K562 (cell line): ENCODE measurements at regions not wholly inside any gene's neighbourhood (a gene's known extent, or its start where the extent isn't known, plus 50 kb on each side); places are given as distances from the start of the nearest gene placed in this dataset.

Experiments
- ATAC-seq: fragments of 200-7000 bp; cut with Tn5 transposase; 3 replicates; pipeline ENCODE4 v1.9.1; 2020; ENCODE audit warnings: moderate library complexity
- BruUV-seq: library from RNA; stranded (reverse); fragments of 400-500 nt; replicated peaks from 2 replicates; lab custom pipeline; 2021; lab: Mats Ljungman, UMichigan
- CTCF ChIA-PET: fragments of 300-600 bp; formaldehyde crosslinking; extraction: SDS; loops from one replicate; lab custom pipeline; 2021; ENCODE audit warnings: low intra/inter-chr PET ratio; lab: Yijun Ruan, JAX
- POLR2A ChIA-PET: fragments of 300-600, 350-650 bp; sonication (Branson Sonifier 250); formaldehyde crosslinking; extraction: SDS; loops from one replicate; lab custom pipeline; 2021; ENCODE audit warnings: antibody characterized with exemption, inconsistent platforms; lab: Yijun Ruan, JAX
- DNase-seq, 4 experiments: peaks; one replicate each; pipeline versions ENCODE4 v3.0.0 to v3.0.0-alpha.2; 2011 to 2018; ENCODE audit warnings: low spot score in 3 of 4, mixed read lengths in 3 of 4; ENCODE audit errors: extremely low read depth in 1 of 4
- FAIRE-seq: peaks from 2 replicates; lab custom pipeline; 2011; peaks lifted over from hg19 to GRCh38; lab: Jason Lieb, UNC
- H2AFZ ChIP-seq: 2 replicates; pipeline ENCODE4 v1.6.0; 2011; ENCODE audit warnings: low read depth, low read length, control low read depth, inconsistent platforms
- H3K27ac ChIP-seq: fragments of 200-600 bp; 3 replicates; pipeline ENCODE4 v1.8.0; 2011; ENCODE audit warnings: low read depth, mild to moderate bottlenecking, control low read depth, inconsistent platforms, low read length, moderate library complexity, mixed read lengths; ENCODE audit errors: extremely low read depth
- H3K27me3 ChIP-seq, 2 experiments: fragments of 300-600 bp in 1 of 2; 2 replicates in 1 of 2; 3 replicates in 1 of 2; pipeline versions ENCODE4 v1.6.0 to v1.8.0; 2011; ENCODE audit warnings: inconsistent platforms in 2 of 2, low read length in 2 of 2, mild to moderate bottlenecking in 1 of 2, mixed read lengths in 1 of 2, moderate library complexity in 1 of 2; ENCODE audit not compliant: control insufficient read depth in 2 of 2, insufficient read depth in 2 of 2
- H3K36me3 ChIP-seq: fragments of 300-600 bp; 3 replicates; pipeline ENCODE4 v1.8.0; 2011; ENCODE audit warnings: mild to moderate bottlenecking, low read length, inconsistent platforms; ENCODE audit not compliant: control insufficient read depth, insufficient read depth
- H3K4me1 ChIP-seq, 2 experiments: fragments of 200-600 bp in 1 of 2; replicated peaks in 1 of 2; 2 replicates in 1 of 2; 3 replicates in 1 of 2; pipeline versions ENCODE4 v1.5.1 to v1.8.0; 2011; ENCODE audit warnings: inconsistent platforms in 2 of 2, low read length in 2 of 2, mild to moderate bottlenecking in 1 of 2, mixed read lengths in 1 of 2, moderate library complexity in 1 of 2; ENCODE audit not compliant: control insufficient read depth in 2 of 2, insufficient read depth in 2 of 2
- H3K4me2 ChIP-seq: 2 replicates; pipeline ENCODE4 v1.6.1; 2011; ENCODE audit warnings: low read length, control low read depth, inconsistent platforms, mixed read lengths; ENCODE audit not compliant: insufficient read depth
- H3K4me3 ChIP-seq: fragments of 200-600 bp; sonication (generic), shearing (Covaris generic); 2 replicates; pipeline ENCODE4 v1.5.1; 2016; ENCODE audit warnings: control low read depth, inconsistent platforms
- H3K79me2 ChIP-seq: fragments of 200-600 bp; 3 replicates; pipeline ENCODE4 v1.8.0; 2011; ENCODE audit warnings: low read length, inconsistent platforms; ENCODE audit not compliant: control insufficient read depth, insufficient read depth
- H3K9ac ChIP-seq, 2 experiments: 2 replicates each; pipeline versions ENCODE4 v1.6.0 to v1.6.1; 2011; ENCODE audit warnings: low read depth in 2 of 2, low read length in 2 of 2, control low read depth in 1 of 2, inconsistent platforms in 1 of 2, mild to moderate bottlenecking in 1 of 2, mixed read lengths in 1 of 2; ENCODE audit not compliant: insufficient read depth in 1 of 2
- H3K9me1 ChIP-seq: one replicate; pipeline ENCODE4 v1.6.0; 2011; ENCODE audit warnings: inconsistent platforms, mild to moderate bottlenecking, low read length, moderate library complexity; ENCODE audit not compliant: control insufficient read depth, insufficient read depth
- H3K9me3 ChIP-seq: replicated peaks from 2 replicates; pipeline ENCODE4 v1.5.1; 2011; ENCODE audit warnings: low read depth, low read length, inconsistent platforms; ENCODE audit not compliant: control insufficient read depth, insufficient read depth
- H4K20me1 ChIP-seq: replicated peaks from 2 replicates; pipeline ENCODE4 v1.6.1; 2011; ENCODE audit warnings: low read length, inconsistent platforms, mixed read lengths; ENCODE audit not compliant: control insufficient read depth, insufficient read depth
- TFE3 ChIP-seq: fragments of 450-650 bp; formaldehyde crosslinking; IDR thresholded peaks from 2 replicates; pipeline ENCODE4 v1.4.0; 2020; ENCODE audit warnings: mild to moderate bottlenecking, mixed read lengths
- WGBS: fragments of 100-300 bp; shearing (Covaris generic); methylation state at CpG from one replicate; pipeline ENCODE4 v1.1.6; 2016; ENCODE audit warnings: low coverage, mixed read lengths; ENCODE audit not compliant: insufficient coverage; ENCODE audit errors: missing lambda C conversion rate; 5-methylcytosine and 5-hydroxymethylcytosine counted together
- in situ Hi-C: fragments of 300-500 bp; cut with MboI; formaldehyde crosslinking; loops from 4 replicates; pipeline ENCODE4 v1.15.0; 2018; ENCODE audit warnings: inconsistent platforms, mixed read lengths
- intact Hi-C: fragments of 100-400 bp; cut with micrococcal nuclease; formaldehyde crosslinking; loops from 2 replicates; pipeline ENCODE4 v1.14.2; 2022
- TF ChIP-seq, protein P1 (sequence below): IDR thresholded peaks from 2 replicates; pipeline ENCODE4 v1.6.1; 2011; ENCODE audit warnings: borderline replicate concordance, low read depth, mild to moderate bottlenecking, moderate library complexity, low read length; ENCODE audit not compliant: insufficient read depth, poor library complexity, severe bottlenecking

- ChIA-PET CTCF (no interaction called here), POLR2A (no interaction called here)
- BruUV-seq = no TSS peak
- in situ Hi-C loops = no loop called here
- Histone ChIP-seq H3K4me1 (no peaks in the 10 kb centered on the region), H2AFZ (no peak overlapping the region), H3K9me3 (no peaks in the 10 kb centered on the region), H3K9me1 (no peaks in the 10 kb centered on the region), H3K4me2 (no peak overlapping the region), H4K20me1 (no peaks in the 10 kb centered on the region), H3K9ac (no peak overlapping the region), H3K4me3 (no peak overlapping the region), H3K27ac (no peak overlapping the region), H3K36me3 (no peaks in the 10 kb centered on the region), H3K79me2 (no peaks in the 10 kb centered on the region), H3K27me3 (peaks cover 22 to 48% of the 10 kb centered on the region in 2 experiments)
- WGBS = under 1% methylated on average over 19 of the region's 19 CpGs
- DNase-seq (no peak), ATAC-seq (no peak), FAIRE-seq (no peak)
- TF ChIP-seq, protein P1, sequence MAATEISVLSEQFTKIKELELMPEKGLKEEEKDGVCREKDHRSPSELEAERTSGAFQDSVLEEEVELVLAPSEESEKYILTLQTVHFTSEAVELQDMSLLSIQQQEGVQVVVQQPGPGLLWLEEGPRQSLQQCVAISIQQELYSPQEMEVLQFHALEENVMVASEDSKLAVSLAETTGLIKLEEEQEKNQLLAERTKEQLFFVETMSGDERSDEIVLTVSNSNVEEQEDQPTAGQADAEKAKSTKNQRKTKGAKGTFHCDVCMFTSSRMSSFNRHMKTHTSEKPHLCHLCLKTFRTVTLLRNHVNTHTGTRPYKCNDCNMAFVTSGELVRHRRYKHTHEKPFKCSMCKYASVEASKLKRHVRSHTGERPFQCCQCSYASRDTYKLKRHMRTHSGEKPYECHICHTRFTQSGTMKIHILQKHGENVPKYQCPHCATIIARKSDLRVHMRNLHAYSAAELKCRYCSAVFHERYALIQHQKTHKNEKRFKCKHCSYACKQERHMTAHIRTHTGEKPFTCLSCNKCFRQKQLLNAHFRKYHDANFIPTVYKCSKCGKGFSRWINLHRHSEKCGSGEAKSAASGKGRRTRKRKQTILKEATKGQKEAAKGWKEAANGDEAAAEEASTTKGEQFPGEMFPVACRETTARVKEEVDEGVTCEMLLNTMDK = no peak
- TF ChIP-seq TFE3 (CRISPR knock-in tag) = peak; percentile 85
- intact Hi-C loops = no loop called here
Measured at GRCh38 chr20:56952258-56953047, 314.0 kb downstream of the BMP7 start.
